Neural cell (in vitro differentiated cells): ENCODE measurements at regions not wholly inside any gene's neighbourhood (a gene's known extent, or its start where the extent isn't known, plus 50 kb on each side); places are given as distances from the start of the nearest gene placed in this dataset.

Experiments
- H2AFZ ChIP-seq: fragments of 200-600, 300-800 bp; sonication (generic), shearing (Covaris generic); 2 replicates; pipeline ENCODE4 v1.6.0; 2014; ENCODE audit warnings: low read depth, mild to moderate bottlenecking, antibody characterized with exemption, low read length, moderate library complexity
- H3F3A ChIP-seq: fragments of 200-600 bp; shearing (Covaris generic); 2 replicates; pipeline ENCODE4 v1.6.1; 2016; ENCODE audit warnings: mild to moderate bottlenecking, moderate library complexity, mixed read lengths, antibody characterized with exemption, low read length; ENCODE audit not compliant: insufficient read depth, poor library complexity, severe bottlenecking
- H3K27ac ChIP-seq: fragments of 200-600, 300-800 bp; sonication (generic), shearing (Covaris generic); 2 replicates; pipeline ENCODE4 v1.5.1; 2014; ENCODE audit warnings: mild to moderate bottlenecking, low read length, moderate library complexity
- H3K27me3 ChIP-seq: fragments of 300-800, 200-600 bp; sonication (generic), shearing (Covaris generic); 2 replicates; pipeline ENCODE4 v1.6.0; 2014; ENCODE audit warnings: mild to moderate bottlenecking, low read depth, low read length, moderate library complexity; ENCODE audit not compliant: insufficient read depth
- H3K36me3 ChIP-seq: fragments of 300-800, 200-600 bp; sonication (generic), shearing (Covaris generic); 2 replicates; pipeline ENCODE4 v1.5.1; 2014; ENCODE audit warnings: mild to moderate bottlenecking, antibody characterized with exemption, low read length, moderate library complexity; ENCODE audit not compliant: insufficient read depth
- H3K4me2 ChIP-seq: fragments of 300-800, 200-600 bp; sonication (generic), shearing (Covaris generic); 2 replicates; pipeline ENCODE4 v1.6.0; 2014; ENCODE audit warnings: mild to moderate bottlenecking, low read length
- H3K4me3 ChIP-seq: fragments of 300-800, 200-600 bp; sonication (generic), shearing (Covaris generic); 2 replicates; pipeline ENCODE4 v1.5.1; 2014; ENCODE audit warnings: mild to moderate bottlenecking, low read length, moderate library complexity
- H3K79me2 ChIP-seq: fragments of 200-600 bp; shearing (Covaris generic); replicated peaks from 2 replicates; pipeline ENCODE4 v1.6.0; 2014; ENCODE audit warnings: mild to moderate bottlenecking, low read length, moderate library complexity; ENCODE audit not compliant: insufficient read depth
- H3K9ac ChIP-seq: fragments of 300-800, 200-600 bp; sonication (generic), shearing (Covaris generic); 2 replicates; pipeline ENCODE4 v1.6.1; 2016; ENCODE audit warnings: mild to moderate bottlenecking, low read length, mixed read lengths
- H3K9me2 ChIP-seq: fragments of 200-600 bp; shearing (Covaris generic); 2 replicates; pipeline ENCODE4 v1.6.1; 2016; ENCODE audit warnings: mild to moderate bottlenecking, low read length, mixed read lengths; ENCODE audit not compliant: insufficient read depth
- H3K9me3 ChIP-seq: fragments of 200-600, 300-800 bp; sonication (generic), shearing (Covaris generic); 2 replicates; pipeline ENCODE4 v1.6.1; 2016; ENCODE audit warnings: mild to moderate bottlenecking, mixed run types, low read length, moderate library complexity, mixed read lengths
- H4K20me1 ChIP-seq: fragments of 200-600 bp; shearing (Covaris generic); 2 replicates; pipeline ENCODE4 v1.6.1; 2016; ENCODE audit warnings: mild to moderate bottlenecking, mixed run types; ENCODE audit not compliant: insufficient read depth
- CTCF ChIP-seq: fragments of 450-650 bp; IDR thresholded peaks from 2 replicates; pipeline ENCODE4 v1.5.1; 2014; ENCODE audit warnings: antibody characterized with exemption, mild to moderate bottlenecking, moderate library complexity; ENCODE audit not compliant: poor library complexity, severe bottlenecking
- EP300 ChIP-seq: fragments of 450-650 bp; conservative IDR thresholded peaks from 2 replicates; pipeline ENCODE4 v1.6.1; 2014; ENCODE audit warnings: antibody characterized with exemption, mild to moderate bottlenecking, moderate library complexity; ENCODE audit not compliant: poor library complexity, severe bottlenecking
- EZH2 ChIP-seq: fragments of 200-600, 300-800 bp; shearing (Covaris generic), sonication (generic); IDR thresholded peaks from 2 replicates; pipeline ENCODE4 v1.6.1; 2014; ENCODE audit warnings: antibody characterized with exemption, low read length, borderline replicate concordance, mild to moderate bottlenecking; ENCODE audit not compliant: insufficient read depth, poor library complexity, severe bottlenecking
- MXI1 ChIP-seq: fragments of 450-650 bp; conservative IDR thresholded peaks from 2 replicates; pipeline ENCODE4 v1.6.1; 2014; ENCODE audit warnings: antibody characterized with exemption, mild to moderate bottlenecking; ENCODE audit not compliant: poor library complexity, severe bottlenecking
- POLR2AphosphoS5 ChIP-seq: IDR thresholded peaks from 2 replicates; pipeline ENCODE4 v1.6.1; 2012
- RAD21 ChIP-seq: fragments of 450-650 bp; conservative IDR thresholded peaks from 2 replicates; pipeline ENCODE4 v1.6.1; 2014; ENCODE audit warnings: antibody characterized with exemption, mild to moderate bottlenecking, moderate library complexity
- SMC3 ChIP-seq: fragments of 450-650 bp; conservative IDR thresholded peaks from 2 replicates; pipeline ENCODE4 v1.6.1; 2014; ENCODE audit warnings: antibody characterized with exemption, mild to moderate bottlenecking, moderate library complexity; ENCODE audit not compliant: poor library complexity
- TAF1 ChIP-seq: IDR thresholded peaks from 2 replicates; pipeline ENCODE4 v1.6.1; 2012; ENCODE audit warnings: low read depth
- TF ChIP-seq, protein P1 (sequence below): IDR thresholded peaks from 2 replicates; pipeline ENCODE4 v1.6.1; 2012; ENCODE audit warnings: borderline replicate concordance

GRCh38 chr10:123389520-123389919 is 235.3 kb downstream of the BUB3 start:
- Histone ChIP-seq H3F3A (no peaks in the 10 kb centered on the region), H2AFZ (no peak overlapping the region), H3K4me3 (no peak overlapping the region), H3K9ac (no peak overlapping the region), H3K27ac (no peak overlapping the region), H3K9me2 (no peaks in the 10 kb centered on the region), H3K4me2 (no peak overlapping the region), H3K79me2 (no peaks in the 10 kb centered on the region), H3K36me3 (no peaks in the 10 kb centered on the region), H3K9me3 (no peaks in the 10 kb centered on the region), H4K20me1 (no peaks in the 10 kb centered on the region), H3K27me3 (no peaks in the 10 kb centered on the region)
- TF ChIP-seq CTCF (no peak), MXI1 (no peak), EP300 (no peak), TAF1 (no peak), RAD21 (no peak), EZH2 (no peak), POLR2AphosphoS5 (no peak)
- TF ChIP-seq, protein P1, sequence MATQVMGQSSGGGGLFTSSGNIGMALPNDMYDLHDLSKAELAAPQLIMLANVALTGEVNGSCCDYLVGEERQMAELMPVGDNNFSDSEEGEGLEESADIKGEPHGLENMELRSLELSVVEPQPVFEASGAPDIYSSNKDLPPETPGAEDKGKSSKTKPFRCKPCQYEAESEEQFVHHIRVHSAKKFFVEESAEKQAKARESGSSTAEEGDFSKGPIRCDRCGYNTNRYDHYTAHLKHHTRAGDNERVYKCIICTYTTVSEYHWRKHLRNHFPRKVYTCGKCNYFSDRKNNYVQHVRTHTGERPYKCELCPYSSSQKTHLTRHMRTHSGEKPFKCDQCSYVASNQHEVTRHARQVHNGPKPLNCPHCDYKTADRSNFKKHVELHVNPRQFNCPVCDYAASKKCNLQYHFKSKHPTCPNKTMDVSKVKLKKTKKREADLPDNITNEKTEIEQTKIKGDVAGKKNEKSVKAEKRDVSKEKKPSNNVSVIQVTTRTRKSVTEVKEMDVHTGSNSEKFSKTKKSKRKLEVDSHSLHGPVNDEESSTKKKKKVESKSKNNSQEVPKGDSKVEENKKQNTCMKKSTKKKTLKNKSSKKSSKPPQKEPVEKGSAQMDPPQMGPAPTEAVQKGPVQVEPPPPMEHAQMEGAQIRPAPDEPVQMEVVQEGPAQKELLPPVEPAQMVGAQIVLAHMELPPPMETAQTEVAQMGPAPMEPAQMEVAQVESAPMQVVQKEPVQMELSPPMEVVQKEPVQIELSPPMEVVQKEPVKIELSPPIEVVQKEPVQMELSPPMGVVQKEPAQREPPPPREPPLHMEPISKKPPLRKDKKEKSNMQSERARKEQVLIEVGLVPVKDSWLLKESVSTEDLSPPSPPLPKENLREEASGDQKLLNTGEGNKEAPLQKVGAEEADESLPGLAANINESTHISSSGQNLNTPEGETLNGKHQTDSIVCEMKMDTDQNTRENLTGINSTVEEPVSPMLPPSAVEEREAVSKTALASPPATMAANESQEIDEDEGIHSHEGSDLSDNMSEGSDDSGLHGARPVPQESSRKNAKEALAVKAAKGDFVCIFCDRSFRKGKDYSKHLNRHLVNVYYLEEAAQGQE: no peak

DNA sequence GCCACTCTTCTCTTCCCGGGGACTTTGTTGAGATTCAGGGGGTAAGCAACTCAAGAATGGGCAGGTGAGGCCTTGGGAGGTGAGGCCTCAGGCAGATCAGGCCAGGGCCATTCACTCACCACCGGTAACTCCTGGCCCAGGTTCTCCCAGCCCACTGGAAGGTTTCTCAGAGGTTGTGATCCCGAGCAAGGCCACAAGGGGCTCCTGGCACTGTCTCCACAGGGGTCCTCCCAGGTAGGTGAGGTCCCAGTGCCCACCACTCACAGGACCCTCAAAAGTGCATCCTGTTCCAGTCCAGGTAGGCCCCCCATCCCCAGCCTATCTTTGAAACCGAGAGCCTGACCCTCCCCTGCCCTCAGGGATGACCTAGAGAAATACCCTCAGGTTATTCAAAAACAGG is 236.1 kb downstream of the BUB3 start:
- Histone ChIP-seq H3K9me3 (no peaks in the 10 kb centered on the region), H2AFZ (no peak overlapping the region), H3K9me2 (no peaks in the 10 kb centered on the region), H3K4me3 (no peak overlapping the region), H4K20me1 (no peaks in the 10 kb centered on the region), H3K27ac (no peak overlapping the region), H3K9ac (no peak overlapping the region), H3F3A (no peaks in the 10 kb centered on the region), H3K79me2 (no peaks in the 10 kb centered on the region), H3K36me3 (no peaks in the 10 kb centered on the region), H3K4me2 (no peak overlapping the region), H3K27me3 (no peaks in the 10 kb centered on the region)
- TF ChIP-seq, protein P1: no peak
- TF ChIP-seq RAD21 (no peak), SMC3 (no peak), CTCF (no peak), TAF1 (no peak), POLR2AphosphoS5 (no peak), EZH2 (no peak), EP300 (no peak), MXI1 (no peak)
